Mononuclear cell (primary cell): ENCODE measurements at regions not wholly inside any gene's neighbourhood (a gene's known extent, or its start where the extent isn't known, plus 50 kb on each side); places are given as distances from the start of the nearest gene placed in this dataset.
A peak's percentile ranks its signal among the peaks of the same experiment; 100 is the strongest.

Experiments used
- H3K27me3 ChIP-seq: 2 replicates; pipeline ENCODE4 v1.6.0; 2011; ENCODE audit warnings: low read length, control low read depth; ENCODE audit not compliant: insufficient read depth
- H3K4me1 ChIP-seq: 2 replicates; pipeline ENCODE4 v1.5.1; 2011; ENCODE audit warnings: mild to moderate bottlenecking, low read length, control low read depth; ENCODE audit not compliant: insufficient read depth
- H3K4me3 ChIP-seq: 2 replicates; pipeline ENCODE4 v1.5.1; 2011; ENCODE audit warnings: mild to moderate bottlenecking, low read length, moderate library complexity
- H3K9me3 ChIP-seq: 2 replicates; pipeline ENCODE4 v1.5.1; 2011; ENCODE audit warnings: low read depth, mild to moderate bottlenecking, control low read depth, low read length

DNA sequence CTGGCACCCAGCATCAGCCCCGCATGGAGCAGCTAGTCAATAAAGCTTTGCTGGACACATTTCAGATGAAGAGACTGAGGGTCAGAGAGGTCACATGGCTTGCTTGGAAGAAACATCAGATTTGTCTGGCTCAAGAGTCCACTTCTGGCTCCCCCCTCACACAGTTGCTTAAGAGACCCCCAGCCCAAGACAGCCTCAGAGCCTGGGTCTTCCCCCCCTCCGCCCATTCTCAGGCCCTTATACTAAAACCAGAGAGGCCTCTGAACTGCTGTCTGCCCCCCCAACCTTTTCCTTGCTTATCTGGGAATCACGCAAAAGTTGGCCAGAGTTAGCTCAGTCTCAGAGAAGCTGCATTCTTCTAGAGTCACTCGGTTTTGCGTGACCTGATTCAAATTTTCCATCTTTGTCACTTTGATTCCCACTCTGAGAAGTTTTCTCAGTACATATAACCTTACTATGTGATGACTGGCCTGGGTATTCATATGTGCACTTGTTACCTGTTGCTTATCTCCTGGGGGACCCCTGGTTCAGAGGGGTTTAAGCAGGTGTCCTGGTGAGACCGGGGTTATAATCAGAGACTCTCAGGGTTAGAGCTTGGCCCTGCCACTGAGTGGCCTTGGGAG lies 145.4 kb upstream of the IER5L start:
- H3K4me1 ChIP-seq: peaks cover 41% of the 10 kb centered on the region
- no peak overlapping the region for H3K4me3 ChIP-seq
- H3K9me3 ChIP-seq: no peaks in the 10 kb centered on the region
- no peaks in the 10 kb centered on the region for H3K27me3 ChIP-seq

DNA sequence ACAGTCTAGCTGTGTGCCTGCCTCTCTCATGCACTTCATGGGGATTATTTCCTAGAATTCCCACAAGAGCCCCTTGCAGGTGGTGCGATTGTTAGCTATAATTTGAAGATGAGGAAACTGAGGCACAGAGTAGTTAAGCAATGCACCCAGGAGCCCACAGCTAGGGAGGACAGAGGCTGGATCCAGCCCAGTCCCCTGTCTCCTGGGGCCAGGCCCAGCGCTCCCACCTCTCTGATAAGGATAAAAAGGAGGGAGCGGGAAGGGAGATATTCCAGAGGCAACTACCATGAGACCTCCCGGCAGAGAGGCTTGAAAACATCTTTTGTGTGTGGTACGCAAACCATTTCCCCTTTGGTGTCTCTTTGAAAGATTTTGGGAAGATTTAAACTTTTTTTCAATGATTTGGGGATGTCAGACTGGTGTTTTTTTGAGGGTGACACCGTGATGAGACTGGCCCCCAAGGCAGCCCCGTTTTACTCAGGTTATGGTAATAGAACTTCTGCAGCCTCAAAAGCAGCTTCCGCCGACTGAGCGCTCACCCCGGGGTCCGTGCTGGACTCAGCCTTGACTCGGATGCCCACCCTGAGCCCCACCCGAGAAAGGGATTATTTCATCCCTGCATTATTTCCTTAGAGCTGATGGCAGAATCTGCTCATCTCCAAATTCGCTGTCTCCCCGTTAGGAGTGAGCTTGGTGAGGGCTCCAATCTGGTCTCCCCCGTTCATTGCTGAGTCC lies 144.7 kb upstream of the IER5L start:
- no peaks in the 10 kb centered on the region for H3K27me3 ChIP-seq
- H3K4me1 ChIP-seq: peaks cover 34% of the 10 kb centered on the region
- H3K9me3 ChIP-seq: no peaks in the 10 kb centered on the region
- H3K4me3 ChIP-seq: no peak overlapping the region

DNA sequence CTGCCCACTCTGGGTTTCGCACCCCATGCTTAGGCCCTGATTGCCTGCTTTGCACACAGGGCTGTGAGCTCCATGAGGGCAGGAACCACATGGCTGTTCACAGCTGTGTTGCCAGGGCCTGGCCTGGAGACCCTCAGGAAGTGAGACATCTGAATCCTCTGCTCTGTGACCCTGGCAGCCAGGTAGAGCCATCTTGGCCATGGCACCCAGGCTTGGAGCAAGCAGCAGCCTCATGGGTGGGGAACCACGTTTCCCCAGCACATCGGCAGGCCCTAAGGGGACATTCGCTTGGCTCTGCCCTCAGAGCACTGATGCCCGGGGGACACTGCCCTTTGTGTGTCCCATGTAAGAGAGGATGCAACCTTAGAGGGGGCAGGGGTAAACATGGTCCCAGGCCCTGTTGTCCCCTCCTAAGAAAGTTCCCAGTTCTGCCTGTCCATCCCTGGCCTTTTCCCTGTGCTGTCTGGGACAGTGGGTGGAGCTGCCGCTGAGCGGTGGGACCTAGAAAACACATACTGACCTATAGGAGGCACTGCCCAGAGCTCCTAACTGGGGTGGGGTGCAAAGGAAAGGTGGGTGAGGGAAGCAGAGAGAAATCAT lies 144.1 kb upstream of the IER5L start:
- Histone ChIP-seq H3K4me3 (no peak overlapping the region), H3K4me1 (peaks cover 30% of the 10 kb centered on the region), H3K27me3 (no peaks in the 10 kb centered on the region), H3K9me3 (no peaks in the 10 kb centered on the region)

DNA sequence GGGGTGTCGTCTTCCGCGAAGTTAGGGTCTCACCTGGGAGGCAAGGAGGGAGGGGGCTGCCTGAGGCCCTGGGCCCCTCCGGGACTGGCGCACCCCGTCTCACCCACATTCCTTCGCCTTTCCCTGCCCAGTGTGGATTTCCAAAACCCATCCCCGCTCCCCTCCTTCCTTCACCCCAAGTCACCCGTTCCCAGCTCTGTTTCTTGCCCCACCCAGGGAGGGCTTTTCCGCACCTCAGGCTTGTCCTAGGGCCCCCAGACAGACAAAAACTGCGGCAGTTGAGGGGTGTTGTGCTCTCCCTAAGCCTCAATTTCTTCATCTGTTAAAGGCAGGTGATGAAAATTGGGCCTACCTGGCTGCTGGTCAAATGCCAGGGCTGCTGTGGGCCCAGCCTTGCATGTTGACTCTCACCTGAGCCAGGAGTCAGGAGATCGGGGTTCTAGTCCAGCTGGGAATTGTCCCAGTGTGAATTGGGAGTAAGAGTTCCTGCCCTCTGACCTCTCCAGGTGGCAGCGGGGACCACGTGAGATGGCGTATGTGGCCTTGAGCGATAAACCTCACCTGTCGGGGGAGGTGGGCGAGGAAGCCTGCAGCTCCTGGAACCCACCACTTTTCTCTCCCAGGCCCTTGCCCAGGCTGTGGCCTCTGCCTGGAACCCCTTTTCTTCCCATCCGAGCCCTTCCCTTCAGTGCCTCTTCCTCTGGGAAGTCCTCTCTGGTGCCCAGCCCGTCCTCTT lies 143.4 kb upstream of the IER5L start:
- Histone ChIP-seq H3K9me3 (no peaks in the 10 kb centered on the region), H3K4me3 (peak overlapping the region; percentile 46), H3K4me1 (peaks cover 30% of the 10 kb centered on the region), H3K27me3 (no peaks in the 10 kb centered on the region)

DNA sequence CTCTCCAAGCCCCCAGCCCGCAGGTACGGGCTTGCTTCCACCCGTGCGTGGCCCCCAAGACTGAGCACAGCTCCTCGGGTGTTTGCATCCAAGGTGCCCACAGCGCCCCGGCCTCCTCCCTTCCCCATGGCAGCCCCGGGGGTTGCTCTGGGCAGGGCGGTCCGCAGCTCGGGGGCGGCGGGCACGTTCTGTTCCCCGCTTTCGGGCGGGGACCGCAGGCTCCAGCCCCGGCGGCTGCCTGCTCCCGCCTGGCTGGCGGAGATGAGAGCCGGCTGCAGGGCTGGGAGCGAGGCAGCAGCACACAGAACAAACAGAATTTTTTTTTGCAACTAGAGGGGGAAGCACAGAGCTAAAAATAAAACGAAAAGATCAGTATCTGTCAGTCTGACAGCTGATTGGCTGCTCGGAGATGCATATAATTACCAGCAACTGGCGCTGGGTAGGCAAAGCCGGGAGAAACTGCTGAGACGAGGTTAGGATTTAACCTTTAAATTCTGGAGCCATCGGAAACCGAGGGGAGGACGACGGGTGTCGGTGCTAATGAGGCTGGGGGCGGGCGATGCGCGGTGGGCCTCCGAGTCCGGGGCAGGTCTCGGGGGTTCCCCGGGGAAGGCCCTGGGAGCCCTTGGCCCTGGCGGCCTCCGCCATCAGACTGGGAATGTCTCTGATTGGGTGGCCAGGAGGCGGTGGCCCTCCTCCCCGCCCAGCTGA lies 142.7 kb upstream of the IER5L start:
- Histone ChIP-seq H3K9me3 (no peaks in the 10 kb centered on the region), H3K27me3 (no peaks in the 10 kb centered on the region), H3K4me1 (peaks cover 30% of the 10 kb centered on the region), H3K4me3 (peak overlapping the region; percentile 46)

DNA sequence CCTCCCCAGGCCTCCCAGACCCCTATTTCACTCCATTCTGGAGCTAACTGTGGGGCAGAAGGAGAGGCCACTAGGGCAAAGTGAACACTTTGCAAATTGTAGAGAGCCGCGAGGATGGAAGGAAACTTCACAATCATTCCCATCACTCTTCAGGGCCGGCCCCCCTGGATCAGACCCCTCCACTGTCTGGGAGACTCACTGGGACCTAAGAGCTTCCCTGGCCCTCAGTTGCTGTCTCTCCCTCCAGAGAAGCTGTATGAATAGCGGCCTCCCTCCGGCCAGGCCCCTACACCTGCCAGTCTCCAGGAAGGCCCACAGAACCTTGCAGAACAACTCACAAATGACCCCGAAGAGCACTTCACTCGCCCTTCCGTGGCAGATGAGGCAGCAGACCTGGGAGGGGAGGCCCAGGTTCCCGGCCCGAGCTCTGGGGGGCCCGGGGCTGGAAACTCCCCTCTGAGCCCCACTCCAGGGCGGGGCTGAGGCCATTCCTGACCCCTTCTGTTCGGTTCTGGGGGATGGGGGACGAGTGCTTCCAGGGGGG lies 141.9 kb upstream of the IER5L start:
- Histone ChIP-seq H3K27me3 (no peaks in the 10 kb centered on the region), H3K4me3 (no peak overlapping the region), H3K4me1 (peaks cover 30% of the 10 kb centered on the region), H3K9me3 (no peaks in the 10 kb centered on the region)

DNA sequence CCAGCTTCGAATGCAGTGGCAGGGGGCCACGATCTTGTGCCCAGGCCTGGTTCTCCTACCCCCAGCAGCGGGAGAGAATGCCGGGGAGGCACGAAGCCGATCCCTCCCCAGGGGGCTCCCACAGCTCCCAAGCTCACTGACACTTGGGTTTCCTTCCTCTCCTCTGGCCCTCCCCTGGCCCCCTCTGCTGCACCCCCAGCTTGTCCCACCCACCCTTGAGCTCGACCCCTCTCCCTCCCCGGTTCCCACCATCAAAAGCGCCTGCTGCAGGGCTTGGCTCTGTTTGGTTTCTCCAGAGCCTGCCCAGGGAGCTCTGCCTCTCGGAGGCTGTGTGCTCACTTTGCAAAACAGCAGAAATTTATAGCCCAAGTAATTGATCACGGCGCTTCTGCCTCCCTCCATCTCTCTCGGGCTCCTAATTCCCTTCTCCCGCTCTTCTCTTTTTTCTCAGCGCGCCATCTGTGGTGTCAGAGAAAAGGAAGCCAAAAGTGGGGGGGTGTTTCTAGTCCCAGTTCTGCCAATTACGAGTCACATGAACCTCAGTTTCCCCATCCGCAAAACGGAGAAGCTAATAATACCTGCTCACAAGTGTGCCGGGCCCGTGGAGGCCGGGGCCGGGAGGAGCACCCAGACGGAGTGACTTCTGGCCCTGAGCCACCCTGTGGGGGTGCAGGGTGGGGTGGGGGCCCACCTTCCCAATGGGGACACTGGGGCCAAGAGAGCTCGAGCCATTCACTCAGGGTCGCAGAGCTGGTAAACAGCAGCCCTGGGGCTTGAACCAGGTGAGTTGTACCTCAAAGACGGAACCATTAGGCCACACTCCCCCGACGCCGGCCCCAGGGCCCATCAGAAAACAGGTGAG lies 141.2 kb upstream of the IER5L start:
- Histone ChIP-seq H3K27me3 (no peaks in the 10 kb centered on the region), H3K9me3 (no peaks in the 10 kb centered on the region), H3K4me1 (peaks cover 30% of the 10 kb centered on the region)

DNA sequence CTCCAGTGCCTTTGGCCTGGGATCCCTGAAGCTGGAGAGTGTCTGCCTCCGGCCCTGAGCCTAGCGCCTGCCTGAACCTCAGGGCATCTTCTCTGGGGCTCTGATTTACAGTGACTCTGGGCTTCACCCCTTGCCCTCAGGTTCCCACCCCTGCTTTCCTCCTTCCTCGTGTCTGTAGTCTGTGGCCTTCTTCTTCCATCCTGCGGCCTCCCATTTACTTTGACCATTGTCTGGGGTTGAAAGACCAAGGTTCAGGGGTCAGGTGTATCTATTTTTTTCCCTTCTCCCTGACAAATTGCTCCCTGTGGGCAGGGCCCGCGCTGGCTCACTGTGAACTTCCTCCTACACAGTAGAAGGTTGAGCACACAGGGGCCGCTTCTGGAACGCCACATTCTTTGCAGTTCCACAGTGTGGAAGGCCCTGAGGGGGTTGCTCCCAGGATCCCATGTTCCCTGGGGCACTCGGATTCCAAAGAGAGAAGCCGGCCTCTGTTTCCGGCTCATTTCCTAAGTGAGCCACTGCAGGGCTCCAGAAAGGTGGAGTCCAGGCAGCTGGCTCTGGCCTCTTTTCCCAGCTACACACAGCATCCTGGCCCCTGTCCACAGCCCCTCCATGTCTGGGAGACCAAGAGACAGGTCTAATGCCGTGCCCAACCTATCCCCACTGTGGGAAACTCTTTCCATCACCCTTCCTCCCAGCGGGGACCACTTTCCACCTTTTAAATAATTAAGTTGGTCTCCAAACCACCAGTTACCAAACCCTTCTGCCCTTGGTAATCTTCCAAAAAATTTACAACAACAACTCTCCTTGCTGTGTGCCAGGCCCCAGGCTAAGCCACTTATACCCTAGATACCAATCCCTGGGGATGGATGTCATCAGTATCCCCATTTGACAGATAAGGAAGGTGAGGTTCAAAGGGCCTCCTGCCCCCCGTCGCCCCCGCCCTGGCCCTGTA lies 140.3 kb upstream of the IER5L start:
- H3K27me3 ChIP-seq: no peaks in the 10 kb centered on the region
- H3K4me3 ChIP-seq: no peak overlapping the region
- H3K4me1 ChIP-seq: peaks cover 30% of the 10 kb centered on the region
- no peaks in the 10 kb centered on the region for H3K9me3 ChIP-seq

More for the DNA sequence above, 141.2 kb upstream of the IER5L start:
- H3K4me3 ChIP-seq: no peak overlapping the region

DNA sequence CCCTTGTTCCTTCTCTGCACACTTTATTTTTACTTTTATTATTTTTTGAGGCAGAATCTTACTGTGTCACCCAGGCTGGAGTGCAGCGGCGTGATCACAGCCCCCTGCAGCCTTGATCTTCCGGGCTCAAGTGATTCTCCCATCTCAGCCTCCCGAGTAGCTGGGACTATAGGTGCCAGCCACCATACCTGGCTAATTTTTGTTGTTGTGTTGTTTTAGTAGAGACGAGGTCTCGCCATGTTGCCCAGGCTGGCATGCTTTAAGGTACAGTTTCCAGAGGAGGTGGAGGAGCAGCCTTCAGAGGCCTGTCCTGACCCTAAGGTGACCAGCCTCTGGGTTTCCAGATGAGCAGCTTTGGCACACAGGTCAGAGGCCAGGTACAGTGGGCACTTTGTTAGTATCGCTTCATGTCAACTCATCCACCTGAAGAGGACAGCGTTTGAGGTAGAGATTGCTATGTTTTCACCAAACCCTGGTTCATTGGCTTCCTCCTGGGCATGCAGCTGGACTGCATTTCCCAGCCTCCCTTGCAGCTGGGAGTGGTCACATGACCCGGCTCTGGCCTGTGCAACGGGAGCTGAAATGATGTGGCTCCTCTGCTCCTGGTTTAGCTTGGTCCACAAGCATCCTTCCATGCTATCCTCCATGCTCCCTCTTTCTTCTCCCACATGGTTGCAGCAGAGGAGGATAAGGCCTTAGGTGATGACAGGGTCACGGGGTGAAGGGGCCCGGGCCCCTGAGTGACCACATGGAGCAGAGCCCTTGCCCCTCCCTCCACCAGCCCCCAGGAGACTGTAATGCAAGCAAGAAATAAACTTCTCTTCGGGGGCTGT lies 139.3 kb upstream of the IER5L start:
- Histone ChIP-seq H3K9me3 (no peaks in the 10 kb centered on the region), H3K4me1 (peaks cover 30% of the 10 kb centered on the region), H3K4me3 (no peak overlapping the region), H3K27me3 (no peaks in the 10 kb centered on the region)

DNA sequence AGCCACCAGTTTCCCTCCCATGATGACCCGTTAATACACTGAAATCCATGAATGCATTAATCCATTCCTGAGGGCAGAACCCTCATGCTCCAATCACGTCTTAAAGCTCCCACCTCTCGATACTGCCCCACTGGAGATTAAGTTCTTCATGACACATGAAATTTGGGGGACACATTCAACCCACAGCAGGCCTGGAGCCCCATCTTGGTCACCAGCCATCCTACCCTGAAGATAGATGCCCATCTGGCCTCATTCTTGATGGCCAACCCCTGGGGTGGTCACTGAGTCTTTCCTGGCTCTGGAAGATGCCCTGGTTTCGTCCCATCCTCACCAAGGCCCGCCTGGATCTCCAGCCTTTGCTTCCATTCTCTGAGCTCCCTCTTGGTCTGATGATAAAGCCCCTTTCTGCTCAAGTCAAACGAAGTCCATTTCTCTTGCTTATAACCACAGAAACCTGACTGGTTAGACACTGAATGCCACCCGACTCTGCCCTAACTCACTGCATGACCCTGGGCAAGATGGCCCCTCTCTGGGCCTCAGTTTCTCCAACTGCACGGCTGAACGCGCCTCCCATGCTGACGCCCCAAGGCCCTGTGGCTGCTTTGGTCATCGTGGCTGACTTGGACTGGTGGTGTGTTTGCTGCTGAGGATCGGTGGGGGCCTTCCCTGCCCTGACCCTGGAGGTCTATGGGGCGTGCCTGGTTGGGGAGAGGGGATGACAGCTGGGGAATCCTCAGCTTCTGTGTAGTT lies 138.4 kb upstream of the IER5L start:
- Histone ChIP-seq H3K4me1 (peaks cover 20% of the 10 kb centered on the region), H3K9me3 (no peaks in the 10 kb centered on the region), H3K4me3 (no peak overlapping the region), H3K27me3 (no peaks in the 10 kb centered on the region)

DNA sequence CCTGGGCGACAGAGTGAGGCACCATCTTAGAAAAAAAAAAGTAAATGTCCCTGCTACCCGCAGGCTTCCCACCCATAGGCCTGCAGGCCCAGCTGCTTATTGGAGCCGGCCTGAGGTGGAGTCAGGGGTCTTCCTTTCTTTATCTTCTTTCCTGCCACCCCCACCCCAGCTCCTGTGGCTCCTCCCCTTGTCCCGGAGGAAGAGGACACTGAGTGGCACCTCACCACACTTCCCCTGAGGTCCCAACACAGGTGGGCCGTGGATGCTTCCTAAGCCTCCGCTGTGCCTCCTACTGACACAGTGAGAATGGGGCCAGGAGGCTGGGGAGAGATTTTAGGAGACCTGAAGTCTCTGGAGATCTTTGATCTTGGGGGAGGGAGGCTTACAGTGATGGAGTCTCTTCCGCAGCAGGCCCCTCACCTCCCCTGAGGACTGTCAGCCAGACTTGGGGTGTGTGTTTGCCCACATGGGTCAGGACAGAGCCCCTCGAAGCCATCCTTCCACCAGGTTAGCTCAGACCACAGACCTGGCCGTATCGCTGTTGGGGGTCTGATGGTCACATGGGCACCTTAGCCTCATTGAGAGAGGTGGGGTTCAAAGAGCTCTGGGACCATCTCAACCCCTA lies 135.4 kb upstream of the IER5L start:
- no peaks in the 10 kb centered on the region for H3K9me3 ChIP-seq
- no peaks in the 10 kb centered on the region for H3K27me3 ChIP-seq
- no peak overlapping the region for H3K4me3 ChIP-seq
- H3K4me1 ChIP-seq: no peaks in the 10 kb centered on the region
